Spleen (tissue), 11 donors: ENCODE measurements at regions not wholly inside any gene's neighbourhood (a gene's known extent, or its start where the extent isn't known, plus 50 kb on each side); places are given as distances from the start of the nearest gene placed in this dataset.

ENCODE experiments used
- DNase-seq: peaks from one replicate; pipeline ENCODE4 v3.0.0-alpha.2; 2020
- H3K27ac ChIP-seq, 8 donors: fragments of 200-600 bp; sonication (generic) in 7 of 8; 1 replicate in 4 of 8; 2 replicates in 4 of 8; pipeline versions ENCODE4 v1.5.0 to v1.8.0; 2016 to 2021; ENCODE audit warnings: inconsistent platforms in 4 of 8, mild to moderate bottlenecking in 4 of 8, moderate library complexity in 1 of 8
- H3K27me3 ChIP-seq, 7 donors: fragments of 200-600 bp; sonication (generic) in 6 of 7; replicated peaks in 1 of 7; 1 replicate in 4 of 7; 2 replicates in 3 of 7; pipeline versions ENCODE4 v1.5.0 to v1.8.0; 2016 to 2021; ENCODE audit warnings: inconsistent platforms in 3 of 7, mild to moderate bottlenecking in 1 of 7
- H3K36me3 ChIP-seq, 6 donors: fragments of 200-600 bp; sonication (generic) in 5 of 6; 1 replicate in 4 of 6; 2 replicates in 2 of 6; pipeline versions ENCODE4 v1.5.0 to v1.8.0; 2016 to 2021; ENCODE audit warnings: inconsistent platforms in 2 of 6
- H3K4me1 ChIP-seq, 6 donors: fragments of 200-600 bp; sonication (generic) in 5 of 6; 1 replicate in 3 of 6; 2 replicates in 3 of 6; pipeline versions ENCODE4 v1.5.0 to v1.8.0; 2016 to 2021; ENCODE audit warnings: inconsistent platforms in 3 of 6
- H3K4me3 ChIP-seq, 8 donors: fragments of 200-600 bp; sonication (generic) in 7 of 8; 1 replicate in 4 of 8; 2 replicates in 4 of 8; pipeline versions ENCODE4 v1.5.0 to v1.8.0; 2016 to 2021; ENCODE audit warnings: inconsistent platforms in 4 of 8, mild to moderate bottlenecking in 4 of 8, moderate library complexity in 2 of 8
- H3K9me3 ChIP-seq, 8 donors: fragments of 200-600 bp; sonication (generic) in 7 of 8; 1 replicate in 4 of 8; 2 replicates in 4 of 8; pipeline versions ENCODE4 v1.5.0 to v1.8.0; 2016 to 2021; ENCODE audit warnings: inconsistent platforms in 4 of 8
- POLR2A ChIP-seq, 3 donors: fragments of 450-650 bp; IDR thresholded peaks; one replicate each; pipeline ENCODE4 v1.5.1; 2017; ENCODE audit warnings: antibody characterized with exemption in 3 of 3, mild to moderate bottlenecking in 1 of 3
- POLR2AphosphoS5 ChIP-seq, 3 donors: sonication (generic); formaldehyde crosslinking; IDR thresholded peaks; one replicate each; pipeline ENCODE4 v1.5.1; 2017; ENCODE audit warnings: antibody characterized with exemption in 3 of 3
- WGBS, 5 donors: extraction: QIAGEN DNeasy Blood & Tissue Kit in 3 of 5; methylation state at CpG; one replicate each; pipeline versions ENCODE4 v1.1.5 to v1.1.7; 2013 to 2018; 5-methylcytosine and 5-hydroxymethylcytosine counted together
- intact Hi-C: fragments of 100-400 bp; cut with DNase I; formaldehyde crosslinking; loops from one replicate; pipeline ENCODE4 v1.15.0; 2023; ENCODE audit warnings: low total_unique reads
- TF ChIP-seq, protein P1 (sequence below), 11 experiments: fragments of 200-600 bp in 7 of 11; fragments of 450-650 bp in 4 of 11; sonication (generic) in 4 of 11; IDR thresholded peaks in 8 of 11; conservative IDR thresholded peaks in 3 of 11; 1 replicate in 7 of 11; 2 replicates in 4 of 11; pipeline versions ENCODE4 v1.4.0 to v1.8.0; 2016 to 2021; ENCODE audit warnings: antibody characterized with exemption in 11 of 11, inconsistent platforms in 4 of 11, mild to moderate bottlenecking in 1 of 11
- donor health status: healthy with polysubstance abuse.
- donor health status: DM: no; HTN: no; CAD: no; lungs with moderate emphysema.
- donor health status: DM: no; HTN: no; CAD: no.
- donor health status: Bipolar disorder and iron deficiency.
- donor health status: healthy.
- donor health status: DM: no; HTN: no; CAD: no.
- donor health status: DM: yes; HTN: yes; CAD: no.

GRCh38 chr2:59456285-59456684 lies 1097.2 kb downstream of the BCL11A start:
- WGBS, 5 donors = 78 to 82% (median 80%) methylated on average over 2 of the region's 2 CpGs
- no peak overlapping the region for H3K4me3 ChIP-seq
- no peaks in the 10 kb centered on the region for H3K4me1 ChIP-seq
- TF ChIP-seq POLR2AphosphoS5 (IDR thresholded peaks at IDR 0.05) = no peak
- TF ChIP-seq POLR2A (IDR thresholded peaks at IDR 0.05) = no peak
- TF ChIP-seq, protein P1, sequence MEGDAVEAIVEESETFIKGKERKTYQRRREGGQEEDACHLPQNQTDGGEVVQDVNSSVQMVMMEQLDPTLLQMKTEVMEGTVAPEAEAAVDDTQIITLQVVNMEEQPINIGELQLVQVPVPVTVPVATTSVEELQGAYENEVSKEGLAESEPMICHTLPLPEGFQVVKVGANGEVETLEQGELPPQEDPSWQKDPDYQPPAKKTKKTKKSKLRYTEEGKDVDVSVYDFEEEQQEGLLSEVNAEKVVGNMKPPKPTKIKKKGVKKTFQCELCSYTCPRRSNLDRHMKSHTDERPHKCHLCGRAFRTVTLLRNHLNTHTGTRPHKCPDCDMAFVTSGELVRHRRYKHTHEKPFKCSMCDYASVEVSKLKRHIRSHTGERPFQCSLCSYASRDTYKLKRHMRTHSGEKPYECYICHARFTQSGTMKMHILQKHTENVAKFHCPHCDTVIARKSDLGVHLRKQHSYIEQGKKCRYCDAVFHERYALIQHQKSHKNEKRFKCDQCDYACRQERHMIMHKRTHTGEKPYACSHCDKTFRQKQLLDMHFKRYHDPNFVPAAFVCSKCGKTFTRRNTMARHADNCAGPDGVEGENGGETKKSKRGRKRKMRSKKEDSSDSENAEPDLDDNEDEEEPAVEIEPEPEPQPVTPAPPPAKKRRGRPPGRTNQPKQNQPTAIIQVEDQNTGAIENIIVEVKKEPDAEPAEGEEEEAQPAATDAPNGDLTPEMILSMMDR (IDR thresholded peaks at IDR 0.05 in 8 of 11, conservative IDR thresholded peaks at IDR 0.05 in 3 of 11) = no peak
- no peaks in the 10 kb centered on the region for H3K27me3 ChIP-seq
- no peaks in the 10 kb centered on the region for H3K9me3 ChIP-seq
- H3K27ac ChIP-seq = no peak overlapping the region
- no peak for DNase-seq
- intact Hi-C loops = no loop called here
- no peaks in the 10 kb centered on the region for H3K36me3 ChIP-seq

DNA sequence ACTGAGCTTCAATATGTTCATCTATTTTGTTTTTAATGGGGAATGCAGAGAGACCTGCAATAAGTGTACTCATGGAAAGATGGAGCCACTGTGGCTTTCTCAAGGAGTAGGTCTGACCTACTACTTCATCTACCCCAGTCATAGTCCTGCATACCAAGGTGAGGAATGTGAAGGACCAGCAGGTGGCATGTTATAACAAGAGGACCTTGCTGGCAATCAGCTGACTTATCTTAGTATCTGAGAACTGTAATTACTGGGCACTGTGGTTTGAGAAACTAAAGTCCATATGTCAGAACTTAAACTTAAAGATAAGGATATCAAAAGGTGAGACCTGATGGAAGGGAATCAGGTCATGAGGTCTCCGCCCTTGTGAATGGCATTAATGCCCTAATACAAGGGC lies 1104.2 kb downstream of the BCL11A start:
- no peak overlapping the region for H3K27ac ChIP-seq
- TF ChIP-seq, protein P1 (IDR thresholded peaks at IDR 0.05 in 8 of 11, conservative IDR thresholded peaks at IDR 0.05 in 3 of 11) = peak in 5 of 11 experiments; percentile 13 to 23 (median 19)
- TF ChIP-seq POLR2AphosphoS5 (IDR thresholded peaks at IDR 0.05) = no peak
- H3K4me1 ChIP-seq = no peaks in the 10 kb centered on the region
- 64 to 90% (median 77%) methylated on average over 1 of the region's 1 CpG for WGBS, 5 donors
- no peaks in the 10 kb centered on the region for H3K36me3 ChIP-seq
- no peaks in the 10 kb centered on the region for H3K27me3 ChIP-seq
- no peak overlapping the region for H3K4me3 ChIP-seq
- DNase-seq = no peak
- intact Hi-C loops = no loop called here
- H3K9me3 ChIP-seq = no peaks in the 10 kb centered on the region

- Histone ChIP-seq H3K27me3 (no peaks in the 10 kb centered on the region), H3K36me3 (no peaks in the 10 kb centered on the region), H3K27ac (no peak overlapping the region), H3K4me3 (no peak overlapping the region), H3K4me1 (no peaks in the 10 kb centered on the region), H3K9me3 (no peaks in the 10 kb centered on the region)
- WGBS, 5 donors = 64 to 76% (median 69%) methylated on average over 7 of the region's 7 CpGs
- TF ChIP-seq POLR2A (IDR thresholded peaks at IDR 0.05) (no peak), POLR2AphosphoS5 (IDR thresholded peaks at IDR 0.05) (no peak)
- TF ChIP-seq, protein P1 (IDR thresholded peaks at IDR 0.05 in 8 of 11, conservative IDR thresholded peaks at IDR 0.05 in 3 of 11) = no peak
- intact Hi-C loops = no loop called here
- DNase-seq = no peak
Observed at GRCh38 chr2:59440491-59440890, 1113.0 kb downstream of the BCL11A start.

DNA sequence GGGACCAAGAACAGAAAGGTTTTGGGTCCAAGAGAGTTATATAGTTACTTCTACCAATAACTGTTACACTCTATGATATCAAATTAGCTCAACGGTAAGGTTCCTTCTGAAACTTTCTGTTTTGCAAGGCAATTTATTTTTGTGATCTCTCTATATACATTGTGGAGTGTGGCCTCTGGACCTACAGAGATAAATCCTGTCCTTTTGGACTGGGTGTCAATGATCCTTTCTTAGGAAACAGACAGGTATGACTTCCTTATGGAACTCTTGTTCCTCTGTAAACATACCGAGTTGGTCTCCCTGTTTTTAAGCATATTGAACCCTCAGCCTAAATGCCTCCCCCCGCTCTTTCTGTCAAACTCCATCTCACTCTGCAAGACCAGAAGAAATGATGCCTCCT lies 1117.8 kb downstream of the BCL11A start:
- intact Hi-C loops = no loop called here
- no peak overlapping the region for H3K4me3 ChIP-seq
- peaks cover 0 to 31% (median 14%) of the 10 kb centered on the region in 8 donors for H3K9me3 ChIP-seq
- no peak overlapping the region for H3K27ac ChIP-seq
- no peaks in the 10 kb centered on the region for H3K36me3 ChIP-seq
- H3K4me1 ChIP-seq = no peaks in the 10 kb centered on the region
- TF ChIP-seq, protein P1 (IDR thresholded peaks at IDR 0.05 in 8 of 11, conservative IDR thresholded peaks at IDR 0.05 in 3 of 11) = no peak
- TF ChIP-seq POLR2AphosphoS5 (IDR thresholded peaks at IDR 0.05) = no peak
- TF ChIP-seq POLR2A (IDR thresholded peaks at IDR 0.05) = no peak
- DNase-seq = no peak
- no peaks in the 10 kb centered on the region for H3K27me3 ChIP-seq
- WGBS, 5 donors = 81 to 95% (median 90%) methylated on average over 3 of the region's 3 CpGs
